ENCODE measurements at regions not wholly inside any gene's neighbourhood (a gene's known extent, or its start where the extent isn't known, plus 50 kb on each side); places are given as distances from the start of the nearest gene placed in this dataset.

GRCh38 chr10:44064317-44064716, 320.6 kb downstream of the CXCL12 start:
- TF ChIP-seq POLR2A (IDR thresholded peaks at IDR 0.05; ENCODE audit: low read length) (no peak), GATA1 (IDR thresholded peaks at IDR 0.05; ENCODE audit: low read depth, low read length) (no peak)
